Natural killer cell (primary cell): ENCODE measurements at regions not wholly inside any gene's neighbourhood (a gene's known extent, or its start where the extent isn't known, plus 50 kb on each side); places are given as distances from the start of the nearest gene placed in this dataset.

Experiments
- ATAC-seq, 3 donors: fragments of 150-1000 bp in 2 of 3; fragments of 200-7000 bp in 1 of 3; cut with Tn5 transposase; 1 replicate in 1 of 3; 2 replicates in 2 of 3; pipeline ENCODE4 v1.10.0; 2021; ENCODE audit warnings: mild to moderate bottlenecking in 2 of 3, moderate library complexity in 2 of 3
- DNase-seq, 2 donors: peaks; one replicate each; pipeline versions ENCODE4 v3.0.0 to v3.0.0-alpha.2; 2013 to 2021; ENCODE audit warnings: mixed read lengths in 1 of 2
- H3K27ac ChIP-seq: one replicate; pipeline ENCODE4 v1.5.1; 2013; ENCODE audit warnings: mild to moderate bottlenecking, low read length
- H3K27me3 ChIP-seq: one replicate; pipeline ENCODE4 v1.6.1; 2013; ENCODE audit warnings: low read length; ENCODE audit not compliant: control insufficient read depth, insufficient read depth
- H3K36me3 ChIP-seq: one replicate; pipeline ENCODE4 v1.6.1; 2013; ENCODE audit warnings: low read length; ENCODE audit not compliant: control insufficient read depth, insufficient read depth
- H3K4me1 ChIP-seq: one replicate; pipeline ENCODE4 v1.6.1; 2013; ENCODE audit warnings: low read length; ENCODE audit not compliant: control insufficient read depth, insufficient read depth
- H3K4me3 ChIP-seq: one replicate; pipeline ENCODE4 v1.5.1; 2013; ENCODE audit warnings: low read length
- H3K9me3 ChIP-seq: one replicate; pipeline ENCODE4 v1.6.1; 2013; ENCODE audit warnings: low read length; ENCODE audit not compliant: control insufficient read depth, insufficient read depth
- H3K27ac Mint-ChIP-seq, 2 donors: one replicate each; pipeline ENCODE4 v1.8.0; 2022; ENCODE audit warnings: mild to moderate bottlenecking in 2 of 2, mixed read lengths in 2 of 2, moderate library complexity in 1 of 2
- H3K27me3 Mint-ChIP-seq, 2 donors: one replicate each; pipeline ENCODE4 v1.8.0; 2022; ENCODE audit warnings: low read depth in 2 of 2, mixed read lengths in 2 of 2
- H3K36me3 Mint-ChIP-seq: one replicate; pipeline ENCODE4 v1.8.0; 2022; ENCODE audit warnings: mixed read lengths
- H3K4me1 Mint-ChIP-seq, 2 donors: one replicate each; pipeline ENCODE4 v1.8.0; 2022; ENCODE audit warnings: mixed read lengths in 2 of 2
- H3K4me3 Mint-ChIP-seq: one replicate; pipeline ENCODE4 v1.8.0; 2022; ENCODE audit warnings: mild to moderate bottlenecking, moderate library complexity, mixed read lengths
- H3K9me3 Mint-ChIP-seq, 2 donors: one replicate each; pipeline ENCODE4 v1.8.0; 2022; ENCODE audit warnings: mixed read lengths in 2 of 2
- CTCF ChIP-seq: fragments of 200-600 bp; IDR thresholded peaks from one replicate; pipeline ENCODE4 v1.8.0; 2022; ENCODE audit warnings: antibody characterized with exemption
- WGBS: methylation state at CpG from one replicate; pipeline ENCODE4 v1.1.7; 2013; ENCODE audit warnings: missing lambda C conversion rate; ENCODE audit not compliant: insufficient coverage; 5-methylcytosine and 5-hydroxymethylcytosine counted together
- intact Hi-C: fragments of 100-400 bp; cut with micrococcal nuclease; formaldehyde crosslinking; loops from one replicate; pipeline ENCODE4 v1.14.2; 2022

GRCh38 chr7:17689361-17689902 is 250.9 kb downstream of the SNX13 start:
- intact Hi-C loops, result no loop called here
- Histone ChIP-seq H3K4me3 (no peak overlapping the region), H3K27ac (no peak overlapping the region), H3K36me3 (no peaks in the 10 kb centered on the region), H3K27me3 (no peaks in the 10 kb centered on the region), H3K9me3 (no peaks in the 10 kb centered on the region), H3K4me1 (no peaks in the 10 kb centered on the region)
- DNase-seq (no peak), ATAC-seq (no peak)
- H3K27me3 Mint-ChIP-seq, result no peaks in the 10 kb centered on the region
- no peak for TF ChIP-seq CTCF
- H3K4me3 Mint-ChIP-seq, result no peak overlapping the region
- no peak overlapping the region for H3K27ac Mint-ChIP-seq
- H3K4me1 Mint-ChIP-seq, result peaks cover 0 to 5% of the 10 kb centered on the region in 2 donors
- H3K9me3 Mint-ChIP-seq, result no peaks in the 10 kb centered on the region
- WGBS, result 75% methylated on average over 3 of the region's 5 CpGs
- H3K36me3 Mint-ChIP-seq, result no peaks in the 10 kb centered on the region

GRCh38 chr7:17690030-17690429 is 250.3 kb downstream of the SNX13 start:
- Histone ChIP-seq H3K4me3 (no peak overlapping the region), H3K27ac (no peak overlapping the region), H3K9me3 (no peaks in the 10 kb centered on the region), H3K4me1 (no peaks in the 10 kb centered on the region), H3K27me3 (no peaks in the 10 kb centered on the region), H3K36me3 (no peaks in the 10 kb centered on the region)
- no peaks in the 10 kb centered on the region for H3K27me3 Mint-ChIP-seq
- peaks cover 0 to 5% of the 10 kb centered on the region in 2 donors for H3K4me1 Mint-ChIP-seq
- no peak overlapping the region for H3K4me3 Mint-ChIP-seq
- no peak overlapping the region for H3K27ac Mint-ChIP-seq
- DNase-seq, result no peak
- no peak for TF ChIP-seq CTCF
- no peaks in the 10 kb centered on the region for H3K36me3 Mint-ChIP-seq
- ATAC-seq, result peak in 1 of 3 donors; percentile 25
- intact Hi-C loops, result no loop called here
- 24% methylated on average over 4 of the region's 4 CpGs for WGBS
- H3K9me3 Mint-ChIP-seq, result no peaks in the 10 kb centered on the region

- no peak overlapping the region for H3K4me3 Mint-ChIP-seq
- TF ChIP-seq CTCF, result no peak
- H3K27me3 ChIP-seq, result no peaks in the 10 kb centered on the region
- H3K4me3 ChIP-seq, result no peak overlapping the region
- H3K27me3 Mint-ChIP-seq, result peaks cover 0 to under 1% of the 10 kb centered on the region in 2 donors
- no peak for ATAC-seq
- WGBS, result 89% methylated on average over 6 of the region's 6 CpGs
- H3K9me3 Mint-ChIP-seq, result peaks cover 6 to 15% of the 10 kb centered on the region in 2 donors
- H3K36me3 ChIP-seq, result no peaks in the 10 kb centered on the region
- peaks cover 18% of the 10 kb centered on the region for H3K36me3 Mint-ChIP-seq
- H3K27ac ChIP-seq, result no peak overlapping the region
- intact Hi-C loops, result no loop called here
- no peaks in the 10 kb centered on the region for H3K4me1 Mint-ChIP-seq
- DNase-seq, result no peak
- H3K27ac Mint-ChIP-seq, result no peak overlapping the region
- peaks cover 8% of the 10 kb centered on the region for H3K9me3 ChIP-seq
- H3K4me1 ChIP-seq, result no peaks in the 10 kb centered on the region
Observed at GRCh38 chr7:17696422-17696821, 243.9 kb downstream of the SNX13 start.
